ENCODE measurements at regions not wholly inside any gene's neighbourhood (a gene's known extent, or its start where the extent isn't known, plus 50 kb on each side); places are given as distances from the start of the nearest gene placed in this dataset.

DNA sequence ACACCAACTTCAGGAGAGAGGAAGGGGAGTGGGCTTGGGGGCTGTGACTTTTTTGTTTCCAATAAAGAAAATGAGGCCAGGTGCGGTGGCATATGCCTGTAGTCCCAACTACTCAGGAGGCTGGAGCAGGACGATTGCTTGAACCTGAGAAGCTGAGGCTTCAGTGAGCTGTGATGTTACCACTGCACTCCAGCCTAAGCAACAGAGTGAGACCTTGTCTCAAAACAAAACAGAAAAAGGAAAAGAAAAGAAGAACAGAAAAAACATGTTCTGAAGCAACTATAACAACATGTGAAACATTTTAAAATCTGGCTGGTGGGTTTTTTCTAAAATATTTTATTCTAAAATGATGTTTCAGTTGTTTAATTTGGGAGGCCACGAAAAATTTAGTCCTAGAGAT is 554.0 kb upstream of the ZFHX3 start:
- no peak for TF ChIP-seq POLR2AphosphoS5 (IDR thresholded peaks at IDR 0.05; ENCODE audit: low read depth, low read length)
- TF ChIP-seq, protein P1, sequence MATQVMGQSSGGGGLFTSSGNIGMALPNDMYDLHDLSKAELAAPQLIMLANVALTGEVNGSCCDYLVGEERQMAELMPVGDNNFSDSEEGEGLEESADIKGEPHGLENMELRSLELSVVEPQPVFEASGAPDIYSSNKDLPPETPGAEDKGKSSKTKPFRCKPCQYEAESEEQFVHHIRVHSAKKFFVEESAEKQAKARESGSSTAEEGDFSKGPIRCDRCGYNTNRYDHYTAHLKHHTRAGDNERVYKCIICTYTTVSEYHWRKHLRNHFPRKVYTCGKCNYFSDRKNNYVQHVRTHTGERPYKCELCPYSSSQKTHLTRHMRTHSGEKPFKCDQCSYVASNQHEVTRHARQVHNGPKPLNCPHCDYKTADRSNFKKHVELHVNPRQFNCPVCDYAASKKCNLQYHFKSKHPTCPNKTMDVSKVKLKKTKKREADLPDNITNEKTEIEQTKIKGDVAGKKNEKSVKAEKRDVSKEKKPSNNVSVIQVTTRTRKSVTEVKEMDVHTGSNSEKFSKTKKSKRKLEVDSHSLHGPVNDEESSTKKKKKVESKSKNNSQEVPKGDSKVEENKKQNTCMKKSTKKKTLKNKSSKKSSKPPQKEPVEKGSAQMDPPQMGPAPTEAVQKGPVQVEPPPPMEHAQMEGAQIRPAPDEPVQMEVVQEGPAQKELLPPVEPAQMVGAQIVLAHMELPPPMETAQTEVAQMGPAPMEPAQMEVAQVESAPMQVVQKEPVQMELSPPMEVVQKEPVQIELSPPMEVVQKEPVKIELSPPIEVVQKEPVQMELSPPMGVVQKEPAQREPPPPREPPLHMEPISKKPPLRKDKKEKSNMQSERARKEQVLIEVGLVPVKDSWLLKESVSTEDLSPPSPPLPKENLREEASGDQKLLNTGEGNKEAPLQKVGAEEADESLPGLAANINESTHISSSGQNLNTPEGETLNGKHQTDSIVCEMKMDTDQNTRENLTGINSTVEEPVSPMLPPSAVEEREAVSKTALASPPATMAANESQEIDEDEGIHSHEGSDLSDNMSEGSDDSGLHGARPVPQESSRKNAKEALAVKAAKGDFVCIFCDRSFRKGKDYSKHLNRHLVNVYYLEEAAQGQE (IDR thresholded peaks at IDR 0.05; ENCODE audit: insufficient read depth in 1 of 2, low read depth in 2 of 2, low read length in 1 of 2): no peak
- TF ChIP-seq, protein P2, sequence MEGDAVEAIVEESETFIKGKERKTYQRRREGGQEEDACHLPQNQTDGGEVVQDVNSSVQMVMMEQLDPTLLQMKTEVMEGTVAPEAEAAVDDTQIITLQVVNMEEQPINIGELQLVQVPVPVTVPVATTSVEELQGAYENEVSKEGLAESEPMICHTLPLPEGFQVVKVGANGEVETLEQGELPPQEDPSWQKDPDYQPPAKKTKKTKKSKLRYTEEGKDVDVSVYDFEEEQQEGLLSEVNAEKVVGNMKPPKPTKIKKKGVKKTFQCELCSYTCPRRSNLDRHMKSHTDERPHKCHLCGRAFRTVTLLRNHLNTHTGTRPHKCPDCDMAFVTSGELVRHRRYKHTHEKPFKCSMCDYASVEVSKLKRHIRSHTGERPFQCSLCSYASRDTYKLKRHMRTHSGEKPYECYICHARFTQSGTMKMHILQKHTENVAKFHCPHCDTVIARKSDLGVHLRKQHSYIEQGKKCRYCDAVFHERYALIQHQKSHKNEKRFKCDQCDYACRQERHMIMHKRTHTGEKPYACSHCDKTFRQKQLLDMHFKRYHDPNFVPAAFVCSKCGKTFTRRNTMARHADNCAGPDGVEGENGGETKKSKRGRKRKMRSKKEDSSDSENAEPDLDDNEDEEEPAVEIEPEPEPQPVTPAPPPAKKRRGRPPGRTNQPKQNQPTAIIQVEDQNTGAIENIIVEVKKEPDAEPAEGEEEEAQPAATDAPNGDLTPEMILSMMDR (IDR thresholded peaks at IDR 0.05): no peak

Data from Panc1 (cell line).